ENCODE measurements at regions not wholly inside any gene's neighbourhood (a gene's known extent, or its start where the extent isn't known, plus 50 kb on each side); places are given as distances from the start of the nearest gene placed in this dataset.

DNA sequence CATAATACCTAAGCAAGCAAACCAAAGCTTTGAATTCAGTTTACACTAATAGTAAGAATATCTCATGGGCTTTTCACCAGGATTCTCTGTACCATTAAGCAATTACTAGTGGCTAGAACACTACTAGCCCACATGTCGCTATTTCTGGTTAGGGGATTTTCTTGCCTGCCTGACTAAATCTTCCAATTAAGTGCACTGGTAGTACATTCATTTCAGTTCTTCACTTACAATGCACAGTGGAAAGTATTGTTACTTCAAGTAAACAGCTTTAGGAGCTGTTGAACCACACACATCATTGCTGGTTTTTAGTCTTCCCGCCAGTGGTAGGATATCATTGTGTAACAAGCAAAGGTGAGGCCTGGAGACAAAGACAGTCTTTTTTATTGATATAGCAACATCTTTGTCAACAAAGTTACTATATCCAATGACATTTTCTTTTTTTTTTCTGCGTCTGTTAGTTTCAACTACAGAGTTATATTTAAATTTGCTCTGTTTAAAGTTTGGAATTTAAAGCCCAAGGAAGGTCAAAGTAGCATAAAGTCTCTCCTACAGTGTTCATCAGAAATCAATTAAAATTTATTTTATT is 826.8 kb upstream of the NR2F2 start:
- Histone ChIP-seq H3K36me3 (no peaks in the 10 kb centered on the region), H3K4me1 (no peaks in the 10 kb centered on the region), H3K27ac (no peak overlapping the region), H3K9me3 (no peaks in the 10 kb centered on the region), H3K27me3 (no peaks in the 10 kb centered on the region), H3K4me3 (no peak overlapping the region)
- 84 to 86% methylated on average over 3 of the region's 3 CpGs for WGBS, 2 donors
- intact Hi-C loops (cut with DNase I) = no loop called here
- no peak for TF ChIP-seq EP300 (IDR thresholded peaks at IDR 0.05)
- no peak for TF ChIP-seq POLR2AphosphoS5 (IDR thresholded peaks at IDR 0.05)
- TF ChIP-seq, protein P1, sequence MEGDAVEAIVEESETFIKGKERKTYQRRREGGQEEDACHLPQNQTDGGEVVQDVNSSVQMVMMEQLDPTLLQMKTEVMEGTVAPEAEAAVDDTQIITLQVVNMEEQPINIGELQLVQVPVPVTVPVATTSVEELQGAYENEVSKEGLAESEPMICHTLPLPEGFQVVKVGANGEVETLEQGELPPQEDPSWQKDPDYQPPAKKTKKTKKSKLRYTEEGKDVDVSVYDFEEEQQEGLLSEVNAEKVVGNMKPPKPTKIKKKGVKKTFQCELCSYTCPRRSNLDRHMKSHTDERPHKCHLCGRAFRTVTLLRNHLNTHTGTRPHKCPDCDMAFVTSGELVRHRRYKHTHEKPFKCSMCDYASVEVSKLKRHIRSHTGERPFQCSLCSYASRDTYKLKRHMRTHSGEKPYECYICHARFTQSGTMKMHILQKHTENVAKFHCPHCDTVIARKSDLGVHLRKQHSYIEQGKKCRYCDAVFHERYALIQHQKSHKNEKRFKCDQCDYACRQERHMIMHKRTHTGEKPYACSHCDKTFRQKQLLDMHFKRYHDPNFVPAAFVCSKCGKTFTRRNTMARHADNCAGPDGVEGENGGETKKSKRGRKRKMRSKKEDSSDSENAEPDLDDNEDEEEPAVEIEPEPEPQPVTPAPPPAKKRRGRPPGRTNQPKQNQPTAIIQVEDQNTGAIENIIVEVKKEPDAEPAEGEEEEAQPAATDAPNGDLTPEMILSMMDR (IDR thresholded peaks at IDR 0.05) = no peak
- DNase-seq = no peak

GRCh38 chr15:95511671-95512070 is 818.8 kb upstream of the NR2F2 start:
- Histone ChIP-seq H3K4me3 (no peak overlapping the region), H3K27me3 (no peaks in the 10 kb centered on the region), H3K4me1 (no peaks in the 10 kb centered on the region), H3K36me3 (no peaks in the 10 kb centered on the region), H3K9me3 (no peaks in the 10 kb centered on the region), H3K27ac (no peak overlapping the region)
- no peak for TF ChIP-seq POLR2AphosphoS5 (IDR thresholded peaks at IDR 0.05)
- TF ChIP-seq EP300 (IDR thresholded peaks at IDR 0.05) = no peak
- no peak for TF ChIP-seq POLR2A (IDR thresholded peaks at IDR 0.05)
- TF ChIP-seq, protein P1 (IDR thresholded peaks at IDR 0.05) = no peak
- intact Hi-C loops (cut with DNase I) = no loop called here
- no peak for DNase-seq

DNA sequence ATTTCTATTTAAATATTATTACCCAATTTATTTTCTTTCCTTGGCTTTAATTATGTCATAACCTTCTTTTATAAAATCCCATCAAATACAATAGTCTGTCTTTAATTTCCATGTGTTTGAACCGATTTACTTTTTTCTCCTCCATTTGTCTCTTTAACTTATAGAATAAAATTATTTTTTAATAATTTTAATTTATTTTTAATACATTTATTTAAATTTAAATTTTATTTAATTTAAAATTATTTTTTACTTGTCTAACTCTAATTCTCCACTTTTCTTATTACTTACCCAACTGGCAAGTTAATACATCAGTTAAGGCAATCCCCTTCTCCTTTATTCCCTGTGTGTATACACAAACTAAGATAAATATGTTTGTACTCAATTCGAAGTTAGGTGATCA is 817.6 kb upstream of the NR2F2 start:
- no peak for DNase-seq
- Histone ChIP-seq H3K36me3 (no peaks in the 10 kb centered on the region), H3K27me3 (no peaks in the 10 kb centered on the region), H3K9me3 (no peaks in the 10 kb centered on the region), H3K4me3 (no peak overlapping the region), H3K4me1 (no peaks in the 10 kb centered on the region), H3K27ac (no peak overlapping the region)
- TF ChIP-seq POLR2AphosphoS5 (IDR thresholded peaks at IDR 0.05) = no peak
- TF ChIP-seq, protein P1 (IDR thresholded peaks at IDR 0.05) = no peak
- TF ChIP-seq POLR2A (IDR thresholded peaks at IDR 0.05) = no peak
- no peak for TF ChIP-seq EP300 (IDR thresholded peaks at IDR 0.05)
- 58 to 86% methylated on average over 2 of the region's 2 CpGs for WGBS, 2 donors
- intact Hi-C loops (cut with DNase I) = no loop called here

GRCh38 chr15:95519887-95520286 is 810.6 kb upstream of the NR2F2 start:
- H3K4me1 ChIP-seq = no peaks in the 10 kb centered on the region
- no peaks in the 10 kb centered on the region for H3K9me3 ChIP-seq
- intact Hi-C loops (cut with DNase I) = no loop called here
- DNase-seq = no peak
- 94 to 95% methylated on average over 11 of the region's 11 CpGs for WGBS, 2 donors
- H3K27ac ChIP-seq = no peak overlapping the region
- H3K36me3 ChIP-seq = no peaks in the 10 kb centered on the region
- H3K27me3 ChIP-seq = no peaks in the 10 kb centered on the region
- H3K4me3 ChIP-seq = no peak overlapping the region
- TF ChIP-seq POLR2AphosphoS5 (IDR thresholded peaks at IDR 0.05) (no peak), POLR2A (IDR thresholded peaks at IDR 0.05) (no peak)
- TF ChIP-seq, protein P1 (IDR thresholded peaks at IDR 0.05) = no peak

GRCh38 chr15:95520511-95520910 is 810.0 kb upstream of the NR2F2 start:
- Histone ChIP-seq H3K4me1 (no peaks in the 10 kb centered on the region), H3K27ac (no peak overlapping the region), H3K36me3 (no peaks in the 10 kb centered on the region), H3K27me3 (no peaks in the 10 kb centered on the region), H3K9me3 (no peaks in the 10 kb centered on the region), H3K4me3 (no peak overlapping the region)
- intact Hi-C loops (cut with DNase I) = no loop called here
- 40 to 55% methylated on average over 2 of the region's 2 CpGs for WGBS, 2 donors
- no peak for DNase-seq
- TF ChIP-seq POLR2AphosphoS5 (IDR thresholded peaks at IDR 0.05) (no peak), POLR2A (IDR thresholded peaks at IDR 0.05) (no peak), EP300 (IDR thresholded peaks at IDR 0.05) (no peak)
- TF ChIP-seq, protein P1 (IDR thresholded peaks at IDR 0.05) = no peak
